Astrocyte (in vitro differentiated cells and primary cell): ENCODE measurements at regions not wholly inside any gene's neighbourhood (a gene's known extent, or its start where the extent isn't known, plus 50 kb on each side); places are given as distances from the start of the nearest gene placed in this dataset.

Source experiments
- CTCF ChIP-seq: IDR thresholded peaks from 2 replicates; pipeline ENCODE4 v1.5.1; 2011; ENCODE audit warnings: low read depth, mild to moderate bottlenecking, inconsistent platforms, low read length, moderate library complexity; ENCODE audit not compliant: insufficient read depth
- EZH2 ChIP-seq: IDR thresholded peaks from 2 replicates; pipeline ENCODE4 v1.6.1; 2012; ENCODE audit warnings: mild to moderate bottlenecking, low read length, inconsistent platforms; ENCODE audit not compliant: insufficient read depth

- no peak for TF ChIP-seq CTCF
- no peak for TF ChIP-seq EZH2
Observed at GRCh38 chr11:115558635-115559034, 54.4 kb upstream of the CADM1 start.
